HL-60 (cell line): ENCODE measurements at regions not wholly inside any gene's neighbourhood (a gene's known extent, or its start where the extent isn't known, plus 50 kb on each side); places are given as distances from the start of the nearest gene placed in this dataset.

ENCODE experiments used
- DNase-seq, 2 experiments: peaks; one replicate each; pipeline ENCODE4 v3.0.0-alpha.2; 2010 to 2020; ENCODE audit warnings: low read depth in 1 of 2, low spot score in 1 of 2
- H3K27ac ChIP-seq: fragments of 250-450 bp; sonication (Bioruptor Pico); replicated peaks from 2 replicates; pipeline ENCODE4 v1.5.1; 2020; ENCODE audit warnings: mild to moderate bottlenecking, moderate library complexity
- H3K27me3 ChIP-seq: fragments of 250-450 bp; sonication (Bioruptor Pico); 2 replicates; pipeline ENCODE4 v1.5.1; 2021; ENCODE audit warnings: mild to moderate bottlenecking, moderate library complexity; ENCODE audit not compliant: insufficient read depth, poor library complexity, severe bottlenecking
- H3K4me3 ChIP-seq: replicated peaks from 2 replicates; pipeline ENCODE4 v1.5.1; 2011; ENCODE audit warnings: mild to moderate bottlenecking, control low read depth, low read length; ENCODE audit not compliant: insufficient read depth
- CTCF ChIP-seq: IDR thresholded peaks from one replicate; pipeline ENCODE4 v1.5.1; 2011; ENCODE audit warnings: low read length, control low read depth, inconsistent platforms; ENCODE audit not compliant: insufficient read depth
- GABPA ChIP-seq: IDR thresholded peaks from 2 replicates; pipeline ENCODE4 v1.6.1; 2012; ENCODE audit warnings: low read depth
- POLR2AphosphoS5 ChIP-seq: IDR thresholded peaks from 2 replicates; pipeline ENCODE4 v1.6.1; 2012; ENCODE audit warnings: low read depth
- SPI1 ChIP-seq: IDR thresholded peaks from 2 replicates; pipeline ENCODE4 v1.6.1; 2012; ENCODE audit warnings: low read depth, mild to moderate bottlenecking, borderline replicate concordance
- TF ChIP-seq, protein P1 (sequence below): IDR thresholded peaks from 2 replicates; pipeline ENCODE4 v1.6.1; 2012; ENCODE audit warnings: low read depth; ENCODE audit not compliant: insufficient replicate concordance

DNA sequence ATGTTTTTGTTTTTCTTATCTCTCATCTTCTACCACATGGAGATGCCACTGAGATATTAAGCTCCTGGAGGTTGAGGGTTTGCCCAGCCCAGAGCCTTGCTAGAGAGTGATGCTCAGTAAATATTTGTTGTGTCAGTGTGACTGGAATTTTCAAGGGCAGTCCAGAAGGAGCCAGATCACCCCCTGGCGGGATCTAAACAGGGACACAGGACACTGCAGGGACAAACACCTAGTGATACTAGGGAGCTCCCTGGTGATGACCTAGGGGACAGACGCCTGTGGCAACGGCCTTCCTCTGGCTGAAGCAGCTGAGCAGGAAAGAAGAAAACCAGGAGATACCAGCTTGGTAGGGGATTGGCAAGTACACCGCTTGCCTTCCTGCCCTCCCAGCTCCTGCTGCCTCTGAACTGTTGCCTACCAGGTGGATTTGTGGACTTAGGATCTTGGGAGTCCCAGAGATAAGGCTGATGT is 714.4 kb upstream of the TBX3 start:
- no peaks in the 10 kb centered on the region for H3K27me3 ChIP-seq
- no peak overlapping the region for H3K4me3 ChIP-seq
- no peak overlapping the region for H3K27ac ChIP-seq
- no peak for TF ChIP-seq SPI1
- TF ChIP-seq GABPA: no peak
- no peak for TF ChIP-seq CTCF
- no peak for DNase-seq

- Histone ChIP-seq H3K4me3 (no peak overlapping the region), H3K27me3 (peaks cover 3% of the 10 kb centered on the region), H3K27ac (no peak overlapping the region)
- no peak for DNase-seq
- TF ChIP-seq GABPA: no peak
- TF ChIP-seq SPI1: no peak
- TF ChIP-seq CTCF: no peak
- TF ChIP-seq POLR2AphosphoS5: no peak
- TF ChIP-seq, protein P1, sequence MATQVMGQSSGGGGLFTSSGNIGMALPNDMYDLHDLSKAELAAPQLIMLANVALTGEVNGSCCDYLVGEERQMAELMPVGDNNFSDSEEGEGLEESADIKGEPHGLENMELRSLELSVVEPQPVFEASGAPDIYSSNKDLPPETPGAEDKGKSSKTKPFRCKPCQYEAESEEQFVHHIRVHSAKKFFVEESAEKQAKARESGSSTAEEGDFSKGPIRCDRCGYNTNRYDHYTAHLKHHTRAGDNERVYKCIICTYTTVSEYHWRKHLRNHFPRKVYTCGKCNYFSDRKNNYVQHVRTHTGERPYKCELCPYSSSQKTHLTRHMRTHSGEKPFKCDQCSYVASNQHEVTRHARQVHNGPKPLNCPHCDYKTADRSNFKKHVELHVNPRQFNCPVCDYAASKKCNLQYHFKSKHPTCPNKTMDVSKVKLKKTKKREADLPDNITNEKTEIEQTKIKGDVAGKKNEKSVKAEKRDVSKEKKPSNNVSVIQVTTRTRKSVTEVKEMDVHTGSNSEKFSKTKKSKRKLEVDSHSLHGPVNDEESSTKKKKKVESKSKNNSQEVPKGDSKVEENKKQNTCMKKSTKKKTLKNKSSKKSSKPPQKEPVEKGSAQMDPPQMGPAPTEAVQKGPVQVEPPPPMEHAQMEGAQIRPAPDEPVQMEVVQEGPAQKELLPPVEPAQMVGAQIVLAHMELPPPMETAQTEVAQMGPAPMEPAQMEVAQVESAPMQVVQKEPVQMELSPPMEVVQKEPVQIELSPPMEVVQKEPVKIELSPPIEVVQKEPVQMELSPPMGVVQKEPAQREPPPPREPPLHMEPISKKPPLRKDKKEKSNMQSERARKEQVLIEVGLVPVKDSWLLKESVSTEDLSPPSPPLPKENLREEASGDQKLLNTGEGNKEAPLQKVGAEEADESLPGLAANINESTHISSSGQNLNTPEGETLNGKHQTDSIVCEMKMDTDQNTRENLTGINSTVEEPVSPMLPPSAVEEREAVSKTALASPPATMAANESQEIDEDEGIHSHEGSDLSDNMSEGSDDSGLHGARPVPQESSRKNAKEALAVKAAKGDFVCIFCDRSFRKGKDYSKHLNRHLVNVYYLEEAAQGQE: no peak
These were observed 712.6 kb upstream of the TBX3 start for GRCh38 chr12:115396567-115396966.

- no peak overlapping the region for H3K4me3 ChIP-seq
- no peak for TF ChIP-seq POLR2AphosphoS5
- no peak for TF ChIP-seq GABPA
- no peak for TF ChIP-seq CTCF
- TF ChIP-seq, protein P1: no peak
- no peak for TF ChIP-seq SPI1
- no peak overlapping the region for H3K27ac ChIP-seq
- peaks cover 3% of the 10 kb centered on the region for H3K27me3 ChIP-seq
- DNase-seq: no peak
These were observed 710.7 kb upstream of the TBX3 start for GRCh38 chr12:115394496-115395220.
